ENCODE measurements at regions not wholly inside any gene's neighbourhood (a gene's known extent, or its start where the extent isn't known, plus 50 kb on each side); places are given as distances from the start of the nearest gene placed in this dataset.

GRCh38 chr13:107157271-107157670, 589.3 kb upstream of the ARGLU1 start:
- TF ChIP-seq CTCF (IDR thresholded peaks at IDR 0.05; ENCODE audit: extremely low read depth in 1 of 2, insufficient read depth in 1 of 2, low read depth in 1 of 2, low read length in 2 of 2) (no peak), FOS (IDR thresholded peaks at IDR 0.05; ENCODE audit: borderline replicate concordance, insufficient read depth, low read length) (no peak), EZH2 (IDR thresholded peaks at IDR 0.05; ENCODE audit: borderline replicate concordance, low read depth, low read length, severe bottlenecking) (no peak), JUN (IDR thresholded peaks at IDR 0.05; ENCODE audit: borderline replicate concordance, insufficient read depth, insufficient read length, low read depth) (no peak), POLR2AphosphoS5 (IDR thresholded peaks at IDR 0.05; ENCODE audit: insufficient read depth, low read depth, low read length) (no peak), POLR2A (IDR thresholded peaks at IDR 0.05; ENCODE audit: low read depth, low read length) (no peak)
